WERI-Rb-1 (cell line): ENCODE measurements at regions not wholly inside any gene's neighbourhood (a gene's known extent, or its start where the extent isn't known, plus 50 kb on each side); places are given as distances from the start of the nearest gene placed in this dataset.

Experiments
- DNase-seq: peaks from one replicate; pipeline ENCODE4 v3.0.0-alpha.2; 2020
- H3K27ac ChIP-seq: fragments of 250-450 bp; sonication (Bioruptor Pico); 2 replicates; pipeline ENCODE4 v1.5.1; 2020; ENCODE audit warnings: mild to moderate bottlenecking, moderate library complexity
- H3K27me3 ChIP-seq: fragments of 250-450 bp; sonication (Bioruptor Pico); 2 replicates; pipeline ENCODE4 v1.5.1; 2021; ENCODE audit warnings: mild to moderate bottlenecking, low read depth, moderate library complexity; ENCODE audit not compliant: insufficient read depth, severe bottlenecking
- H3K36me3 ChIP-seq: fragments of 250-450 bp; sonication (Bioruptor Pico); 2 replicates; pipeline ENCODE4 v1.5.1; 2020; ENCODE audit warnings: mild to moderate bottlenecking, moderate library complexity
- H3K4me3 ChIP-seq: 2 replicates; pipeline ENCODE4 v1.5.1; 2011; ENCODE audit warnings: low read depth, mild to moderate bottlenecking, control low read depth, low read length
- H3K9me3 ChIP-seq: fragments of 250-450 bp; sonication (Bioruptor Pico); 2 replicates; pipeline ENCODE4 v1.5.1; 2021; ENCODE audit warnings: mild to moderate bottlenecking, moderate library complexity; ENCODE audit not compliant: severe bottlenecking
- CTCF ChIP-seq: IDR thresholded peaks from 2 replicates; pipeline ENCODE4 v1.5.1; 2011; ENCODE audit warnings: low read depth, mild to moderate bottlenecking, control low read depth, inconsistent platforms, low read length

- no peak overlapping the region for H3K27ac ChIP-seq
Observed at GRCh38 chr13:78147905-78148304, 229.3 kb upstream of the EDNRB start.

GRCh38 chr13:78145276-78145675 lies 226.6 kb upstream of the EDNRB start:
- H3K4me3 ChIP-seq: no peak overlapping the region
- H3K36me3 ChIP-seq: no peaks in the 10 kb centered on the region
- TF ChIP-seq CTCF: no peak
- H3K27ac ChIP-seq: no peak overlapping the region
- DNase-seq: no peak
- no peaks in the 10 kb centered on the region for H3K9me3 ChIP-seq
- no peaks in the 10 kb centered on the region for H3K27me3 ChIP-seq

More at GRCh38 chr13:78147905-78148304, 229.3 kb upstream of the EDNRB start:
- Histone ChIP-seq H3K27me3 (no peaks in the 10 kb centered on the region), H3K9me3 (no peaks in the 10 kb centered on the region), H3K36me3 (no peaks in the 10 kb centered on the region), H3K4me3 (no peak overlapping the region)
- no peak for TF ChIP-seq CTCF
- DNase-seq: no peak

GRCh38 chr13:78139765-78140164 lies 221.1 kb upstream of the EDNRB start:
- no peaks in the 10 kb centered on the region for H3K27me3 ChIP-seq
- H3K4me3 ChIP-seq: no peak overlapping the region
- no peaks in the 10 kb centered on the region for H3K9me3 ChIP-seq
- H3K27ac ChIP-seq: no peak overlapping the region
- TF ChIP-seq CTCF: no peak
- DNase-seq: no peak
- no peaks in the 10 kb centered on the region for H3K36me3 ChIP-seq

GRCh38 chr13:78138756-78139155 lies 220.1 kb upstream of the EDNRB start:
- Histone ChIP-seq H3K36me3 (no peaks in the 10 kb centered on the region), H3K4me3 (no peak overlapping the region), H3K9me3 (no peaks in the 10 kb centered on the region), H3K27me3 (no peaks in the 10 kb centered on the region), H3K27ac (no peak overlapping the region)
- no peak for DNase-seq
- no peak for TF ChIP-seq CTCF

GRCh38 chr13:78137404-78138142 lies 218.9 kb upstream of the EDNRB start:
- Histone ChIP-seq H3K9me3 (no peaks in the 10 kb centered on the region), H3K27ac (no peak overlapping the region), H3K36me3 (no peaks in the 10 kb centered on the region), H3K4me3 (no peak overlapping the region), H3K27me3 (no peaks in the 10 kb centered on the region)
- DNase-seq: peak; percentile 9
- peak; percentile 37; the same call in 1 of the 2 replicates for TF ChIP-seq CTCF

- Histone ChIP-seq H3K27me3 (no peaks in the 10 kb centered on the region), H3K27ac (no peak overlapping the region), H3K9me3 (no peaks in the 10 kb centered on the region), H3K4me3 (no peak overlapping the region), H3K36me3 (no peaks in the 10 kb centered on the region)
- no peak for DNase-seq
- no peak for TF ChIP-seq CTCF
Observed at GRCh38 chr13:78136966-78137365, 218.3 kb upstream of the EDNRB start.
